Lower leg skin (tissue), 3 donors: ENCODE measurements at regions not wholly inside any gene's neighbourhood (a gene's known extent, or its start where the extent isn't known, plus 50 kb on each side); places are given as distances from the start of the nearest gene placed in this dataset.
"Not testable (repeated sequence)": the region's sequence is repeated elsewhere in the genome, so short reads cannot be mapped to it uniquely, and the experiment has no call there.

Experiments used
- CTCF ChIP-seq, 3 donors: fragments of 450-650 bp; IDR thresholded peaks; one replicate each; pipeline ENCODE4 v1.5.1; 2016; ENCODE audit warnings: antibody characterized with exemption in 3 of 3, mild to moderate bottlenecking in 3 of 3, moderate library complexity in 2 of 3
- POLR2A ChIP-seq, 2 donors: fragments of 450-650 bp; IDR thresholded peaks; one replicate each; pipeline ENCODE4 v1.6.1; 2016 to 2017; ENCODE audit warnings: antibody characterized with exemption in 2 of 2, mild to moderate bottlenecking in 1 of 2, moderate library complexity in 1 of 2

DNA sequence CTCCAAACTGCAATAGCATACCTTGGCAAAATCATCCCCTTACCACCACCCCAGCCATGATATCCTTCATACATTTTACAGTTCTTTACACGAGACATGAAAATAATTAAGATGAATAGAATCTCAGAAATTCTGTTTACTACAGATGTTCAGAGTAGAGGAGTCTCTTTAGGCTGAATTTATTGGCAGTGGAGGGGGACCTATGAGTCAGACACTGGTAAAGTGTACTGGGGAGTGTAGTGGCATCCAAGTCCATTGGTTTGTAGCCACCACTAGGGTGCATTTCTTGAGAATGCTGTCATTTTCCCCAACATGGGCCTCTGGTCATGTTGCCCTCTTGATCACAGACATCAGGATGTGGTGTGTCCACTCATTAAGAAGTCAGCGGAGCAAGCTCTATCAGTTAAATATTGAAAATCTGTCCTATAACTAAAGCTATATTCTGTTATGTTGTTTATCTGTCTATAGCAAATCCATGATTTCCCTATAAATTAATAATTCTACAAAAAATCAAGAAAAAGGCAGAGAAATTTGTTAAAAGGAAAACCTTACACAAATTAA, 672.2 kb downstream of the PRIM2 start:
- not testable (repeated sequence) for TF ChIP-seq CTCF, POLR2A (IDR thresholded peaks at IDR 0.05)
